Fibroblast of pulmonary artery (primary cell): ENCODE measurements at regions not wholly inside any gene's neighbourhood (a gene's known extent, or its start where the extent isn't known, plus 50 kb on each side); places are given as distances from the start of the nearest gene placed in this dataset.
A peak's percentile ranks its signal among the peaks of the same experiment; 100 is the strongest.

Experiments used
- DNase-seq: peaks from one replicate; pipeline ENCODE4 v3.0.0-alpha.2; 2010; ENCODE audit warnings: low read depth
- H3K4me3 ChIP-seq: replicated peaks from 2 replicates; pipeline ENCODE4 v1.5.1; 2011; ENCODE audit warnings: low read depth, mild to moderate bottlenecking, control low read depth, low read length, moderate library complexity
- TF ChIP-seq, protein P1 (sequence below): IDR thresholded peaks from 2 replicates; pipeline ENCODE4 v1.5.1; 2011; ENCODE audit warnings: mild to moderate bottlenecking, control low read depth, low read length, inconsistent platforms; ENCODE audit errors: missing control alignments

DNA sequence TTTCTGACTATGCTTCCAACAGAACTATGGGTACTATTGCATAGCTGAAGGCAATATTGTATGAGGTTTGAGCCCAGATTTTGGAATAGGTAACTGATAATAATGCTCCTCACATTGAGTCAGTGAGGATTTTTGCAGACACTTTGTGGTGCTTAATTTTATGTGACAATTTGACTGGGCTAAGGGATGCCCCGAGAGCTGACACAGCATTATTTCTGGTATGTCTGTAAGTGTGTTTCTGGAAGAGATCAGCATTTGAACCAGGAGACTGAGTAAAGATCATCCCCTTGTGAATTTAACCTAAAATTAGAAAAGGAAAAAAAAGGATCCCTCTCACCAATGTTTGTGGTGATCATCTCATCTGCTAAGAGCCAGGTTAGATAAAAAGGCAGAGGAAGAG lies 404.9 kb downstream of the AEBP2 start:
- DNase-seq, result no peak
- H3K4me3 ChIP-seq, result no peak overlapping the region
- TF ChIP-seq, protein P1, sequence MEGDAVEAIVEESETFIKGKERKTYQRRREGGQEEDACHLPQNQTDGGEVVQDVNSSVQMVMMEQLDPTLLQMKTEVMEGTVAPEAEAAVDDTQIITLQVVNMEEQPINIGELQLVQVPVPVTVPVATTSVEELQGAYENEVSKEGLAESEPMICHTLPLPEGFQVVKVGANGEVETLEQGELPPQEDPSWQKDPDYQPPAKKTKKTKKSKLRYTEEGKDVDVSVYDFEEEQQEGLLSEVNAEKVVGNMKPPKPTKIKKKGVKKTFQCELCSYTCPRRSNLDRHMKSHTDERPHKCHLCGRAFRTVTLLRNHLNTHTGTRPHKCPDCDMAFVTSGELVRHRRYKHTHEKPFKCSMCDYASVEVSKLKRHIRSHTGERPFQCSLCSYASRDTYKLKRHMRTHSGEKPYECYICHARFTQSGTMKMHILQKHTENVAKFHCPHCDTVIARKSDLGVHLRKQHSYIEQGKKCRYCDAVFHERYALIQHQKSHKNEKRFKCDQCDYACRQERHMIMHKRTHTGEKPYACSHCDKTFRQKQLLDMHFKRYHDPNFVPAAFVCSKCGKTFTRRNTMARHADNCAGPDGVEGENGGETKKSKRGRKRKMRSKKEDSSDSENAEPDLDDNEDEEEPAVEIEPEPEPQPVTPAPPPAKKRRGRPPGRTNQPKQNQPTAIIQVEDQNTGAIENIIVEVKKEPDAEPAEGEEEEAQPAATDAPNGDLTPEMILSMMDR, result no peak

DNA sequence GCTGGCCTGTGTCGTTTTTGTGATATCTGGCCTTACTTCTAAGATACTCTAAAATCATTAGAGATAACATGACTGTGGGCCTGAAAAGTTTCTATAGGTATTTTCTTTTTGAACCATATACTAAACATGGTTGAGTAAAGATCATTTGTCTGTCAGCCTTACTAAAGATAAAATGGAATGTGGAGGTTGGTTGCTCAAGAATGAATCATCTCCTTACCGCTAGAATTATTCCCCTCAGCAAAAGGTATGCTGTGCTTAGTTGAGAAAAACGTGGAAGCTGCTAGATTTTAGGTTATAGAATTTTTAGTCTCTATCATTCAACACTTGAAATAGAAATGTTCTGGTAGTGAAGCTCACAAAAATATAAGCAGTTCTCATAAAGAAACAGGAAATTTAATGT lies 407.3 kb downstream of the AEBP2 start:
- peak; percentile 84 for DNase-seq
- H3K4me3 ChIP-seq, result no peak overlapping the region

DNA sequence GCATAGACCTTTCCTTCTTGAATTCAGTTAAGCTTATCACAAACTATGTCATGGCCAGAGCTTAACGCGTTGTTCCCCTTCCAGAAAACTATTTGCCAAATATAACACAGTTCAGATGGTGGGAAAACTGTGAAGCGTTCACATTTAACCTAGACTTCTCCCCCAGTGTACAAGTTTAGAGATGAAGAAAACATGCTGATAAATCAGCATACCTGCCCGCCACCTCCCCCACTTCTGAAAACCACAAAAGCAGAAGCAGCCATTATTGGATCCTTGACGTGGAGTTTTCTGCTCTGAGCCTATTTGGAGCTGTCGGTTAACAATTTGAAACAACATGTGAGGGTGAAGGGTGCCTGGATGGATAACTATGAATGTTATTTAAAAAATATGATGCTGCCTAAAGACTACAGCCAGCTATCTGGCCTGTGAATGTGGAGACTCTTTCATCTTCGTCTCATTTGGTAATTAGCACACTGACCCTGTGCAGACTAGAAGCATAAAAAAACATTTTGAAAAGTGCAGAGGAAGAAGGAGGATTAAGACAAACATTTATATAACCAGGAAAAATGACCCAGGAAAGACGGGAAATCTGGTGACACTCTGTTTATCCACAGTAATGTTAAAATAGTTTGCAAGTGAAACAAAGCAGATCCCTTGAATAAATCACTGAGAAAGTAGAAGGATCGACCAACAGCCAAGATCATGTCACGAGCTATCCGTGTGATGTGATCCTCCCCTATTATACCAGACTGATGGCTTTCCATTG lies 408.2 kb downstream of the AEBP2 start:
- H3K4me3 ChIP-seq, result peak overlapping the region; percentile 13
- DNase-seq, result peak; percentile 89
- TF ChIP-seq, protein P1, result no peak

More for the DNA sequence above, 407.3 kb downstream of the AEBP2 start:
- TF ChIP-seq, protein P1, result no peak

DNA sequence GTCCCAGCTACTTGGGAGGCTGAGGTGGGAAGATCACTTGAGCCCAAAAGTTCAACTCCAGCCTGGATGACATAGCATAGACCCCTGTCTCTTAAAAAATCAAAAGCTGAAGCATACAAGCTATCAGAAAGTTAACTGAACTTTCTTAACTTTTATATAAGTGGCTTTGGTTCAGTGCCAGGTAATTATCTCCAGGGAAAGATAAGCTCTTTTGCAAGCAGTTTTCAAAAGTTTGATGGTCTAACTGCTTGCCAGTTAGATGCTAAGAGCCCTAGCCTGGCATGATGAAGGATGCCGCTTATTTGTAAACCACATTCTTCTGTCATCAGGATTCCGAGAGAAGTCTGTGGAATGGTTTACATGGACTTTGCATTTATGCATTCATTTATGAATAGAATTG lies 409.1 kb downstream of the AEBP2 start:
- no peak overlapping the region for H3K4me3 ChIP-seq
- no peak for DNase-seq
- TF ChIP-seq, protein P1, result no peak

DNA sequence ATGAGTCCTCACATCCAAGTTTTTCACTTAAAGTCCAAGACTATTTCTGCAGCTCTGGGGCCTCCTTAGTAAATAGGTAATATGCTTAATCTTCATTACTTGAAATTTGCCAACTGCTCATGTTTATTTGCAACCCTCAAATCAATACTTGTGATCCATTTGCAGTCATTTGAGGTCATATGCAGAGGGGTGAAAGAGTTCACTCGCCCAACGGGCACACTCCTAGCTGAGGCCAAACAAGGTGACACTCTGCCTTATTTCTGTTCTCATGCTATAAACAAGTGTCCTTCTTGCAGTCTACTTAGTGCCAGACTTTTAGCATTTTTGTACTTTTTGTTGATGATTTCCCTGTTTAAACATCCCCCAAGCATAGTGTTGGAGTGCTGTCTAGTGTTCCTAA lies 409.9 kb downstream of the AEBP2 start:
- no peak overlapping the region for H3K4me3 ChIP-seq
- TF ChIP-seq, protein P1, result no peak
- DNase-seq, result no peak

DNA sequence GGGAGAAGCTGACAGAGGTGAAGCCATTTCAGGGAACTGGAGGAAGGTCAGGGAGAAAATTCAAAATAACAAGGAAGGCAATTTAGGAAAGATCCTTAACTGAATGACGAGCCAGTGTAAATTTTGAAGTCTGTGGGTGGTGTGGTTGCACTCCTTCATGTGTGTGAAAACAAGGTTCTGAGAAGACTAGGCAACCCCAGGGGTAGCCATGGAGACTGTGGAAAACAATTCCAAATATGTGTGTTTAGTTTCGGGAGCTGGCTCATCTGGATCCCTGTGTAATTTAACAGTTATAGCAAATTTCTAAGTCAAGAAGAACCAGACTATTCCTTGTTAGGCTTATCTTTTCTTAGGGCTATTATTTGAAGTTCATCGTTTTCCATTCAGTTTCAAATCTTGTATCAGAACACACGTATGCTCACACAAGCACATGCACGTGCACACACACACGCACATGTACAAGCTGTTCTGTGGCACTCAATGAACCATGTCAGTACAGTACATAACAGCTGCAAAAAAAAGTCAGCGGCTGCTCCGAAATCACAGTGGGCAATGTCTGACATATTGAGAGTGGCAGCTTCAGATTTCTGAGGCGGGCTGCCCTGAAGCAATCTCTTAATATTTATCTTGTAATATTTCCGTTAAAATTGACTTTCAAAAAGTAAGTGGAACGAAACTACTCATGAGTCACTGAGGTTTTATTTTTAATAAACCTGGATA lies 411.2 kb downstream of the AEBP2 start:
- H3K4me3 ChIP-seq, result no peak overlapping the region
- TF ChIP-seq, protein P1, result no peak
- DNase-seq, result peak; percentile 38
